Activated T-helper 1 cell treated with anti-CD3 and anti-CD28 coated beads, Interleukin-12 subunit alpha, Interleukin-12 subunit beta, Interleukin-2, Interleukin-4 antibody, amounts not matched to agents 30 ng/mL and 10 ng/mL and 1 ng/mL, durations not matched to agents 14 hours and 24 hours and 36 hours (primary cell): ENCODE measurements at regions not wholly inside any gene's neighbourhood (a gene's known extent, or its start where the extent isn't known, plus 50 kb on each side); places are given as distances from the start of the nearest gene placed in this dataset.
A peak's percentile ranks its signal among the peaks of the same experiment; 100 is the strongest.

Experiments
- DNase-seq: peaks from one replicate; pipeline ENCODE4 v3.0.0; 2021; ENCODE audit warnings: low spot score
- H3K27ac Mint-ChIP-seq: one replicate; pipeline ENCODE4 v1.8.0; 2021; ENCODE audit warnings: mild to moderate bottlenecking, mixed read lengths
- H3K27me3 Mint-ChIP-seq: one replicate; pipeline ENCODE4 v1.8.0; 2022; ENCODE audit warnings: mild to moderate bottlenecking, moderate library complexity, mixed read lengths; ENCODE audit not compliant: insufficient read depth
- H3K36me3 Mint-ChIP-seq: one replicate; pipeline ENCODE4 v1.8.0; 2021; ENCODE audit warnings: low read depth, mixed read lengths
- H3K4me1 Mint-ChIP-seq: one replicate; pipeline ENCODE4 v1.8.0; 2021; ENCODE audit warnings: low read depth, mixed read lengths
- H3K4me3 Mint-ChIP-seq: one replicate; pipeline ENCODE4 v1.8.0; 2021; ENCODE audit warnings: mild to moderate bottlenecking, moderate library complexity, mixed read lengths
- H3K9me3 Mint-ChIP-seq: one replicate; pipeline ENCODE4 v1.8.0; 2021; ENCODE audit warnings: mixed read lengths
- intact Hi-C: fragments of 100-400 bp; cut with micrococcal nuclease; formaldehyde crosslinking; loops from one replicate; pipeline ENCODE4 v1.15.1; 2024

- H3K4me1 Mint-ChIP-seq: no peaks in the 10 kb centered on the region
- H3K9me3 Mint-ChIP-seq: no peaks in the 10 kb centered on the region
- no peak overlapping the region for H3K4me3 Mint-ChIP-seq
- intact Hi-C loops: no loop called here
- no peak overlapping the region for H3K27ac Mint-ChIP-seq
- H3K27me3 Mint-ChIP-seq: no peaks in the 10 kb centered on the region
- no peak for DNase-seq
- H3K36me3 Mint-ChIP-seq: no peaks in the 10 kb centered on the region
Observed at GRCh38 chr13:52975969-52976368, 52.6 kb upstream of the OLFM4 start.

- Mint-ChIP-seq H3K36me3 (no peaks in the 10 kb centered on the region), H3K27me3 (no peaks in the 10 kb centered on the region), H3K4me3 (no peak overlapping the region), H3K27ac (no peak overlapping the region), H3K4me1 (no peaks in the 10 kb centered on the region), H3K9me3 (no peaks in the 10 kb centered on the region)
- no peak for DNase-seq
- intact Hi-C loops: no loop called here
Observed at GRCh38 chr13:52975161-52975560, 53.5 kb upstream of the OLFM4 start.

DNA sequence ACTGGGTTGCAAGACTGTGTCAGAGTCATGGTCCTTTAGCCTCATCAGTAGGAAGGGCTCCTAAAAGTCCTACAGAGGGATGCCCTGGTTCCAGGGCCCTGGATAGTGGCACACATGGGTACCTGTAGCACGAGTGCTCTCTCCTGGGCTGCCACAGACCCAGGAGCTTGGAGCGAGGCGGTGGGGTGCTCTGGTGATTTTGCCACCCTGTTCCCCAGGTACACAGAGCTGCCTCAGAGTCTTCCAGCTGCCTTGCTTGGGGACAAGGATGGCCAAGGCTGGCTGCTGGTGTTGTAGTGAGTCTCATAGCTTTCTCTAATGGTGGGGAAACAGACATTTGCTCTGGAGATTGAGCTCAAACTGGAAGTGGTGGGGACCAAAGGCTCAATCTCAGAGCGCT lies 53.9 kb upstream of the OLFM4 start:
- no peak for DNase-seq
- Mint-ChIP-seq H3K4me3 (no peak overlapping the region), H3K9me3 (no peaks in the 10 kb centered on the region), H3K27me3 (no peaks in the 10 kb centered on the region), H3K36me3 (no peaks in the 10 kb centered on the region), H3K4me1 (no peaks in the 10 kb centered on the region), H3K27ac (no peak overlapping the region)
- intact Hi-C loops: no loop called here

- Mint-ChIP-seq H3K27me3 (peaks cover 4% of the 10 kb centered on the region), H3K36me3 (no peaks in the 10 kb centered on the region), H3K4me3 (no peak overlapping the region), H3K9me3 (no peaks in the 10 kb centered on the region), H3K4me1 (no peaks in the 10 kb centered on the region), H3K27ac (no peak overlapping the region)
- DNase-seq: no peak
- intact Hi-C loops: no loop called here
Observed at GRCh38 chr13:52969373-52969772, 59.2 kb upstream of the OLFM4 start.

DNA sequence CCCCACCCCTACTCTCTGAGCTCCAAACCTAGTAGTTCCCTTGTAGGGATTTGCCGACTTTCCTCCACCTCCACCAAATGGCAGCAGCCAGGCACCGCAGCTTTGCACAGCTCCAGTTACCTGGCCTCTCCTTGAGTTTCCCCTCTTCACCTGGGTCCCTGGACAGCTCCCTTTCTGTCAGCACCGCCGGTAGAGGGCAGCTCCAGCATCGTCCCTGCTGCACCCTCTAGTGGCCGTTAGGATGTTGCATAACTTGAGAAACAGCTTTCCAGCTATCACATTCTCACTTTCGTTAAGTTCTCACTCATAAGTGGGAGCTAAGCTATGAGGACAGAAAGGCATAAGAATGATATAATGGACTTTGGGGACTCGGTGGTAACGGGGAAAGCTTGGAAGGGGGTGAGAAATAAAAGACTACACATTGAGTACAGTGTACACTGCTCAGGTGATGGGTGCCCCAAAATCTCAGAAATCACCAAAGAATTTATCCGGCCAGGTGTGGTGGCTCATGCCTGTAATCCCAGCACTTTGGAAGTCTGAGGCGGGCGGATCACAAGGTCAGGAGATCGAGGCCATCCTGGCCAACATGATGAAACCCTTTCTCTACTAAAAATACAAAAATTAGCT lies 60.4 kb upstream of the OLFM4 start:
- intact Hi-C loops: loop anchor here (1.0 kb wide), 1 partner anchor 303 kb away; no protein-coding TSS in a partner anchor
- Mint-ChIP-seq H3K4me1 (no peaks in the 10 kb centered on the region), H3K27ac (no peak overlapping the region), H3K36me3 (no peaks in the 10 kb centered on the region), H3K9me3 (no peaks in the 10 kb centered on the region), H3K4me3 (no peak overlapping the region), H3K27me3 (peaks cover 4% of the 10 kb centered on the region)
- DNase-seq: peak; percentile 29

GRCh38 chr13:52961987-52962386 lies 66.6 kb upstream of the OLFM4 start:
- H3K36me3 Mint-ChIP-seq: no peaks in the 10 kb centered on the region
- H3K4me1 Mint-ChIP-seq: no peaks in the 10 kb centered on the region
- no peaks in the 10 kb centered on the region for H3K9me3 Mint-ChIP-seq
- H3K27me3 Mint-ChIP-seq: peaks cover 3% of the 10 kb centered on the region
- no peak overlapping the region for H3K4me3 Mint-ChIP-seq
- no peak overlapping the region for H3K27ac Mint-ChIP-seq
- intact Hi-C loops: no loop called here
- no peak for DNase-seq

DNA sequence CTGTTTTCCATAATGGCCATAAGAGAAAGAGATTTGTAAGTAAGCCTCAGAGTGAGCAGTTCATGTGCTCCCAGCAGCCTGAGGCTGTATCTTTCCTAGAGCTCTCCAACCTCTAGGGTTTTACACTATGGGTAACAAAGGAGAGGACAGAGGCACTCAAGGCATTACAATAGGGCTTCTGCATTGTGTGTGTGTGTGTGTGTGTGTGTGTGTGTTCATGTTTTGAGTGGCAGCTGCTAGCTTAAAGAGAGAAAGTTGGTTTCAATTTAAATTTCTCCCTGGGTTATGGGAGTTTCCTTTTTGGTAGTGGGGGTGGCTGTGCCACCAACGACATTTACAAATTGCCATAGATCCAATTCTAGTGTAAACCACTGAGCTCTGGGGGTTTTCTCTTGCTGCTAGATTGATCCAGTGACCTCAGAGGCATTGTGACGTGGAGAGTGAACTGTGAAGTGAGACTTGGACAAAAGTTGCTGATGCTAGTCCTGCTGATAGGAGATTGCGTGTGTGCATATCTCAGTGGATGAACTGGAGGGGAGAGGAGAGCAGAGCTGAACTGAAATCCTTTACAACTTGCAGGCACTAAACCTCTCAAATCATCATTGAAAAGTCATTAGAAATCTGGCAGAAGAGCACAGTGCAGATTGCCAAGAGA lies 67.2 kb upstream of the OLFM4 start:
- no peak overlapping the region for H3K27ac Mint-ChIP-seq
- intact Hi-C loops: no loop called here
- H3K27me3 Mint-ChIP-seq: peaks cover 3% of the 10 kb centered on the region
- no peaks in the 10 kb centered on the region for H3K4me1 Mint-ChIP-seq
- no peak for DNase-seq
- no peaks in the 10 kb centered on the region for H3K9me3 Mint-ChIP-seq
- H3K36me3 Mint-ChIP-seq: no peaks in the 10 kb centered on the region
- no peak overlapping the region for H3K4me3 Mint-ChIP-seq

DNA sequence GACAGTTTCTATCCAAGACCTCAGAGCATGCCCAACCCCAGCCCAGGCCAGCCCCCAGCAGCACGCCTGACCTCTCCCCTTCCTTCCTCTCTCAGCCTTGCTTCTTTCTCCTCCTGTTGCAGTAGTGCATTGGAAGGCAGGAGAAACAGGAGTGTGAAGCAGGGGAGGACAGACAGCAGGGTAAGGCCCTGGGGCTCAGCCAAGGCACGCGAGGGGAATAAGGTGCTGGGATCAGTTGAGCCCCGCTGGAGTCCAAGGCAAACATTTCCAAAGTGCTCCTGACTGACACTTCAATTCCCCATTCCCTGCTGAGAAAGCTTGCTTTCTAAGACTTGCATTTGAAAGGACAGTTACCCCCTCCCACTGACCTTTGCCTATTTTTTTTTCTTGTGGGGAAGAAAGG lies 73.1 kb upstream of the OLFM4 start:
- intact Hi-C loops: no loop called here
- no peak overlapping the region for H3K27ac Mint-ChIP-seq
- no peak for DNase-seq
- no peaks in the 10 kb centered on the region for H3K36me3 Mint-ChIP-seq
- H3K9me3 Mint-ChIP-seq: no peaks in the 10 kb centered on the region
- H3K27me3 Mint-ChIP-seq: no peaks in the 10 kb centered on the region
- H3K4me1 Mint-ChIP-seq: no peaks in the 10 kb centered on the region
- no peak overlapping the region for H3K4me3 Mint-ChIP-seq

- intact Hi-C loops: no loop called here
- Mint-ChIP-seq H3K27me3 (no peaks in the 10 kb centered on the region), H3K4me1 (no peaks in the 10 kb centered on the region), H3K36me3 (no peaks in the 10 kb centered on the region), H3K27ac (no peak overlapping the region), H3K4me3 (no peak overlapping the region), H3K9me3 (no peaks in the 10 kb centered on the region)
- DNase-seq: no peak
Observed at GRCh38 chr13:52954838-52955237, 73.8 kb upstream of the OLFM4 start.

- no peaks in the 10 kb centered on the region for H3K36me3 Mint-ChIP-seq
Observed at GRCh38 chr13:52950436-52950956, 78.1 kb upstream of the OLFM4 start.

GRCh38 chr13:52949742-52950141 lies 78.9 kb upstream of the OLFM4 start:
- intact Hi-C loops: no loop called here
- Mint-ChIP-seq H3K9me3 (no peaks in the 10 kb centered on the region), H3K4me1 (no peaks in the 10 kb centered on the region), H3K36me3 (no peaks in the 10 kb centered on the region), H3K4me3 (no peak overlapping the region), H3K27me3 (no peaks in the 10 kb centered on the region), H3K27ac (no peak overlapping the region)
- no peak for DNase-seq

More at GRCh38 chr13:52950436-52950956, 78.1 kb upstream of the OLFM4 start:
- H3K27me3 Mint-ChIP-seq: no peaks in the 10 kb centered on the region
- no peak for DNase-seq
- intact Hi-C loops: no loop called here
- H3K27ac Mint-ChIP-seq: no peak overlapping the region
- no peak overlapping the region for H3K4me3 Mint-ChIP-seq
- no peaks in the 10 kb centered on the region for H3K4me1 Mint-ChIP-seq
- H3K9me3 Mint-ChIP-seq: no peaks in the 10 kb centered on the region

DNA sequence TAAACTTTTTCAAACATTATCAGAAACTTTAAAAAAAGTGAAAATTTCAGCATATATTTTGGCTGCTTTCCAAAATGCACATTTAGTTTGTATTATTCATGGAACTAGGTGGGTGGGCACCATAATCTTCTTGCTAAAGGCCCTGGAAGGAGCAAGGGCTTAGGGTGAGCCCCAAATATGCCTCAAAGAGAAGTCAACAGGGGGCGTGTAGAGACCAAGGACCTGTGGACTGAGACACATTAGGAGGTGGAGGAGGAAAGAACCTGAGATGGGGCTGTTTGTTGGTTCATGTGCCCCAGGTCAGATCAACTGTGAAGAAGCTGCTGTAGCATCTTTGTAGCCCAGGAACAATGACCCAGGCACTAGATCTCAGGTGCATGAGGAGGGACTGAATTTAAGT lies 79.6 kb upstream of the OLFM4 start:
- intact Hi-C loops: no loop called here
- Mint-ChIP-seq H3K27ac (no peak overlapping the region), H3K27me3 (no peaks in the 10 kb centered on the region), H3K4me1 (no peaks in the 10 kb centered on the region), H3K9me3 (no peaks in the 10 kb centered on the region), H3K36me3 (no peaks in the 10 kb centered on the region), H3K4me3 (no peak overlapping the region)
- DNase-seq: no peak

- Mint-ChIP-seq H3K36me3 (no peaks in the 10 kb centered on the region), H3K27me3 (no peaks in the 10 kb centered on the region), H3K9me3 (no peaks in the 10 kb centered on the region), H3K4me3 (no peak overlapping the region), H3K4me1 (no peaks in the 10 kb centered on the region), H3K27ac (no peak overlapping the region)
- no peak for DNase-seq
- intact Hi-C loops: no loop called here
Observed at GRCh38 chr13:52947921-52948373, 80.7 kb upstream of the OLFM4 start.
